PC-9 (cell line): ENCODE measurements at regions not wholly inside any gene's neighbourhood (a gene's known extent, or its start where the extent isn't known, plus 50 kb on each side); places are given as distances from the start of the nearest gene placed in this dataset.

ENCODE experiments used
- EZH2 ChIP-seq: fragments of 200-600 bp; sonication (generic); IDR thresholded peaks from 2 replicates; pipeline ENCODE4 v1.8.0; 2017; ENCODE audit warnings: antibody characterized with exemption, low read depth
- TF ChIP-seq, protein P1 (sequence below): fragments of 200-600 bp; sonication (generic); conservative IDR thresholded peaks from 2 replicates; pipeline ENCODE4 v1.6.1; 2017; ENCODE audit warnings: mixed run types, antibody characterized with exemption, mild to moderate bottlenecking, moderate library complexity

DNA sequence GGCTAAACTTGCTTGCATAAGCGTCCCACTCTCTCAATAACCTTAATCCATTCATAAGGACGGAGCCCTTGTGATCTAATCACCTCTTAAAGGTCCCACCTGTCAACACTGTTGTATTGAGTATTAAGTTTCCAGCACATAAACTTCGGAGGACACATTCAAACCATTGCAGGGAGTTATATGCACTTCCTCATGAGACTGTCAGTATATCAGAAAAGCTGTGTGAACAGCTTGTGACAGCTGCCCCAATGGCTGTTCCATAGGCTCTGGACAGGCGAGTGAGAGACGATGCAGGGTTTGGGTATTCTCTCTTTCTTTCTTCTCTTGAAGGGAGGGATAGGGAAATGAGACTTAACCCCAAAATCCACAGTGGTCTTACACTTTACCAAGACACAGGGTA, 64.2 kb upstream of the RPL34 start:
- TF ChIP-seq, protein P1, sequence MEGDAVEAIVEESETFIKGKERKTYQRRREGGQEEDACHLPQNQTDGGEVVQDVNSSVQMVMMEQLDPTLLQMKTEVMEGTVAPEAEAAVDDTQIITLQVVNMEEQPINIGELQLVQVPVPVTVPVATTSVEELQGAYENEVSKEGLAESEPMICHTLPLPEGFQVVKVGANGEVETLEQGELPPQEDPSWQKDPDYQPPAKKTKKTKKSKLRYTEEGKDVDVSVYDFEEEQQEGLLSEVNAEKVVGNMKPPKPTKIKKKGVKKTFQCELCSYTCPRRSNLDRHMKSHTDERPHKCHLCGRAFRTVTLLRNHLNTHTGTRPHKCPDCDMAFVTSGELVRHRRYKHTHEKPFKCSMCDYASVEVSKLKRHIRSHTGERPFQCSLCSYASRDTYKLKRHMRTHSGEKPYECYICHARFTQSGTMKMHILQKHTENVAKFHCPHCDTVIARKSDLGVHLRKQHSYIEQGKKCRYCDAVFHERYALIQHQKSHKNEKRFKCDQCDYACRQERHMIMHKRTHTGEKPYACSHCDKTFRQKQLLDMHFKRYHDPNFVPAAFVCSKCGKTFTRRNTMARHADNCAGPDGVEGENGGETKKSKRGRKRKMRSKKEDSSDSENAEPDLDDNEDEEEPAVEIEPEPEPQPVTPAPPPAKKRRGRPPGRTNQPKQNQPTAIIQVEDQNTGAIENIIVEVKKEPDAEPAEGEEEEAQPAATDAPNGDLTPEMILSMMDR = no peak
- TF ChIP-seq EZH2 = no peak
